ENCODE measurements at regions not wholly inside any gene's neighbourhood (a gene's known extent, or its start where the extent isn't known, plus 50 kb on each side); places are given as distances from the start of the nearest gene placed in this dataset.

- no peak for TF ChIP-seq MXI1 (IDR thresholded peaks at IDR 0.05; ENCODE audit: low read depth, low read length)
- TF ChIP-seq EZH2 (IDR thresholded peaks at IDR 0.05; ENCODE audit: borderline replicate concordance, control insufficient read depth, low read depth, low read length): no peak
- no peak for TF ChIP-seq BHLHE40 (IDR thresholded peaks at IDR 0.05; ENCODE audit: borderline replicate concordance in 1 of 2, low read depth in 2 of 2, low read length in 1 of 2)
- TF ChIP-seq TCF12 (IDR thresholded peaks at IDR 0.05; ENCODE audit: low read depth, low read length): no peak
- TF ChIP-seq ZSCAN29 (IDR thresholded peaks at IDR 0.05): no peak
Observed at GRCh38 chr2:217685255-217685605, 317.6 kb downstream of the TNS1 start.

Measured in GM12878 (cell line).